K562 (cell line): ENCODE measurements at regions not wholly inside any gene's neighbourhood (a gene's known extent, or its start where the extent isn't known, plus 50 kb on each side); places are given as distances from the start of the nearest gene placed in this dataset.

Source experiments
- CBFA2T2 ChIP-seq: fragments of 450-650 bp; conservative IDR thresholded peaks from 2 replicates; pipeline ENCODE4 v1.6.1; 2017; ENCODE audit warnings: mild to moderate bottlenecking
- CCAR2 ChIP-seq: fragments of 200-400 bp; formaldehyde crosslinking; IDR thresholded peaks from 2 replicates; pipeline ENCODE4 v1.6.1; 2017; ENCODE audit warnings: mild to moderate bottlenecking, low read depth, low read length
- EP300 ChIP-seq: IDR thresholded peaks from 2 replicates; pipeline ENCODE4 v1.6.1; 2012; ENCODE audit warnings: low read length, improper control_type of control experiment
- FOSL1 ChIP-seq: fragments of 200-800 bp; sonication (Bioruptor generic); conservative IDR thresholded peaks from 2 replicates; pipeline ENCODE4 v1.6.1; 2016; ENCODE audit warnings: missing genetic modification characterization, missing compliant biosample characterization
- GTF2E2 ChIP-seq: fragments of 200-800 bp; sonication (Bioruptor generic); IDR thresholded peaks from 2 replicates; pipeline ENCODE4 v1.6.1; 2016; ENCODE audit warnings: missing genetic modification characterization, missing compliant biosample characterization
- KDM1A ChIP-seq, 2 experiments: fragments of 450-650 bp; IDR thresholded peaks; 2 replicates each; pipeline ENCODE4 v1.6.1; 2016; ENCODE audit warnings: mild to moderate bottlenecking in 2 of 2
- NFYB ChIP-seq: IDR thresholded peaks from 2 replicates; pipeline ENCODE4 v1.6.1; 2011; ENCODE audit warnings: mild to moderate bottlenecking, moderate library complexity; ENCODE audit not compliant: insufficient read length; ENCODE audit errors: extremely low read depth
- POLR2A ChIP-seq: fragments of 450-650 bp; conservative IDR thresholded peaks from 2 replicates; pipeline ENCODE4 v1.6.1; 2016
- RFX5 ChIP-seq: IDR thresholded peaks from 2 replicates; pipeline ENCODE4 v1.6.1; 2011; ENCODE audit warnings: low read depth, mild to moderate bottlenecking, improper control_type of control experiment, low read length
- SRF ChIP-seq, 2 experiments: fragments of 250-450, 450-650 bp in 1 of 2; sonication (Bioruptor Pico) in 1 of 2; sonication (generic) in 1 of 2; formaldehyde crosslinking; IDR thresholded peaks; 2 replicates each; pipeline versions ENCODE4 v1.5.0 to v1.5.1; 2020 to 2022; ENCODE audit warnings: mild to moderate bottlenecking in 1 of 2, missing genetic modification reagents in 1 of 2
- TF ChIP-seq, protein P1 (sequence below), 2 experiments: fragments of 450-650 bp; formaldehyde crosslinking in 1 of 2; IDR thresholded peaks; 2 replicates each; pipeline versions ENCODE4 v1.4.0 to v1.6.1; 2014 to 2020; ENCODE audit warnings: mild to moderate bottlenecking in 2 of 2, borderline replicate concordance in 1 of 2, low read depth in 1 of 2
- TF ChIP-seq, protein P2 (sequence below): sonication (generic); formaldehyde crosslinking; IDR thresholded peaks from 2 replicates; pipeline ENCODE4 v1.8.1; 2023; ENCODE audit warnings: missing genetic modification reagents, mild to moderate bottlenecking, borderline replicate concordance
- TF ChIP-seq, protein P3 (sequence below), 3 experiments: IDR thresholded peaks in 2 of 3; conservative IDR thresholded peaks in 1 of 3; 2 replicates each; pipeline ENCODE4 v1.5.1; 2011 to 2012; ENCODE audit warnings: low read length in 3 of 3, mild to moderate bottlenecking in 3 of 3, control low read depth in 2 of 3, improper control_type of control experiment in 1 of 3, inconsistent platforms in 1 of 3, low read depth in 1 of 3, mixed read lengths in 1 of 3, moderate library complexity in 1 of 3; ENCODE audit not compliant: insufficient read depth in 2 of 3
- TF ChIP-seq, protein P4 (sequence below), 2 experiments: IDR thresholded peaks; 2 replicates each; pipeline ENCODE4 v1.6.1; 2011; ENCODE audit warnings: borderline replicate concordance in 1 of 2, control low read depth in 1 of 2, low read depth in 1 of 2, low read length in 1 of 2, mild to moderate bottlenecking in 1 of 2, mixed read lengths in 1 of 2, moderate library complexity in 1 of 2; ENCODE audit not compliant: insufficient read depth in 1 of 2, insufficient read length in 1 of 2, poor library complexity in 1 of 2, severe bottlenecking in 1 of 2; ENCODE audit errors: extremely low read depth in 1 of 2

DNA sequence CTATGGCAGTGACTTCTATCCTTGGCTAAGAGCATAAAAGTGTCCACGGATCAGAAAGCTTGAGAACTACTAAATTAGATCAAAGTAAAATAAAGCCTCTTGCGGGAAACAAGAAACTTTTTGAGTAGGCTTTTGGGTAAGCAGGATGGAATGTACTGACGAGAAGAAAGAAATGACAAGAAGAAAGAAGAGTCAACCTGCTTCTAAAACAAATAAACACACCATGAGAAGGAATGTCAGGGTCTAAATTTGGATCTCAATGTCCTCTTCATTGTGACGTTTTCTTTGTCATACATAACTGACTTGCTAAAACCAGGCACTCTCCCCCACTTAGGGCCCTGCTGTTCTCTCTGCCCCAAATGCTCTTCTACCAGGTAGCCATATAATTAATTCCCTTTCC, 290.1 kb upstream of the PTGER4 start:
- TF ChIP-seq SRF (CRISPR knock-in tag; IDR thresholded peaks at IDR 0.05) = no peak
- TF ChIP-seq KDM1A (IDR thresholded peaks at IDR 0.05) = no peak
- TF ChIP-seq RFX5 = no peak
- TF ChIP-seq CCAR2 = no peak
- TF ChIP-seq, protein P1, sequence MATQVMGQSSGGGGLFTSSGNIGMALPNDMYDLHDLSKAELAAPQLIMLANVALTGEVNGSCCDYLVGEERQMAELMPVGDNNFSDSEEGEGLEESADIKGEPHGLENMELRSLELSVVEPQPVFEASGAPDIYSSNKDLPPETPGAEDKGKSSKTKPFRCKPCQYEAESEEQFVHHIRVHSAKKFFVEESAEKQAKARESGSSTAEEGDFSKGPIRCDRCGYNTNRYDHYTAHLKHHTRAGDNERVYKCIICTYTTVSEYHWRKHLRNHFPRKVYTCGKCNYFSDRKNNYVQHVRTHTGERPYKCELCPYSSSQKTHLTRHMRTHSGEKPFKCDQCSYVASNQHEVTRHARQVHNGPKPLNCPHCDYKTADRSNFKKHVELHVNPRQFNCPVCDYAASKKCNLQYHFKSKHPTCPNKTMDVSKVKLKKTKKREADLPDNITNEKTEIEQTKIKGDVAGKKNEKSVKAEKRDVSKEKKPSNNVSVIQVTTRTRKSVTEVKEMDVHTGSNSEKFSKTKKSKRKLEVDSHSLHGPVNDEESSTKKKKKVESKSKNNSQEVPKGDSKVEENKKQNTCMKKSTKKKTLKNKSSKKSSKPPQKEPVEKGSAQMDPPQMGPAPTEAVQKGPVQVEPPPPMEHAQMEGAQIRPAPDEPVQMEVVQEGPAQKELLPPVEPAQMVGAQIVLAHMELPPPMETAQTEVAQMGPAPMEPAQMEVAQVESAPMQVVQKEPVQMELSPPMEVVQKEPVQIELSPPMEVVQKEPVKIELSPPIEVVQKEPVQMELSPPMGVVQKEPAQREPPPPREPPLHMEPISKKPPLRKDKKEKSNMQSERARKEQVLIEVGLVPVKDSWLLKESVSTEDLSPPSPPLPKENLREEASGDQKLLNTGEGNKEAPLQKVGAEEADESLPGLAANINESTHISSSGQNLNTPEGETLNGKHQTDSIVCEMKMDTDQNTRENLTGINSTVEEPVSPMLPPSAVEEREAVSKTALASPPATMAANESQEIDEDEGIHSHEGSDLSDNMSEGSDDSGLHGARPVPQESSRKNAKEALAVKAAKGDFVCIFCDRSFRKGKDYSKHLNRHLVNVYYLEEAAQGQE (IDR thresholded peaks at IDR 0.05; ENCODE audit: borderline replicate concordance) = no peak
- TF ChIP-seq, protein P1 (CRISPR knock-in tag; IDR thresholded peaks at IDR 0.05; ENCODE audit: low read depth) = no peak
- TF ChIP-seq CBFA2T2 = no peak
- TF ChIP-seq, protein P2, sequence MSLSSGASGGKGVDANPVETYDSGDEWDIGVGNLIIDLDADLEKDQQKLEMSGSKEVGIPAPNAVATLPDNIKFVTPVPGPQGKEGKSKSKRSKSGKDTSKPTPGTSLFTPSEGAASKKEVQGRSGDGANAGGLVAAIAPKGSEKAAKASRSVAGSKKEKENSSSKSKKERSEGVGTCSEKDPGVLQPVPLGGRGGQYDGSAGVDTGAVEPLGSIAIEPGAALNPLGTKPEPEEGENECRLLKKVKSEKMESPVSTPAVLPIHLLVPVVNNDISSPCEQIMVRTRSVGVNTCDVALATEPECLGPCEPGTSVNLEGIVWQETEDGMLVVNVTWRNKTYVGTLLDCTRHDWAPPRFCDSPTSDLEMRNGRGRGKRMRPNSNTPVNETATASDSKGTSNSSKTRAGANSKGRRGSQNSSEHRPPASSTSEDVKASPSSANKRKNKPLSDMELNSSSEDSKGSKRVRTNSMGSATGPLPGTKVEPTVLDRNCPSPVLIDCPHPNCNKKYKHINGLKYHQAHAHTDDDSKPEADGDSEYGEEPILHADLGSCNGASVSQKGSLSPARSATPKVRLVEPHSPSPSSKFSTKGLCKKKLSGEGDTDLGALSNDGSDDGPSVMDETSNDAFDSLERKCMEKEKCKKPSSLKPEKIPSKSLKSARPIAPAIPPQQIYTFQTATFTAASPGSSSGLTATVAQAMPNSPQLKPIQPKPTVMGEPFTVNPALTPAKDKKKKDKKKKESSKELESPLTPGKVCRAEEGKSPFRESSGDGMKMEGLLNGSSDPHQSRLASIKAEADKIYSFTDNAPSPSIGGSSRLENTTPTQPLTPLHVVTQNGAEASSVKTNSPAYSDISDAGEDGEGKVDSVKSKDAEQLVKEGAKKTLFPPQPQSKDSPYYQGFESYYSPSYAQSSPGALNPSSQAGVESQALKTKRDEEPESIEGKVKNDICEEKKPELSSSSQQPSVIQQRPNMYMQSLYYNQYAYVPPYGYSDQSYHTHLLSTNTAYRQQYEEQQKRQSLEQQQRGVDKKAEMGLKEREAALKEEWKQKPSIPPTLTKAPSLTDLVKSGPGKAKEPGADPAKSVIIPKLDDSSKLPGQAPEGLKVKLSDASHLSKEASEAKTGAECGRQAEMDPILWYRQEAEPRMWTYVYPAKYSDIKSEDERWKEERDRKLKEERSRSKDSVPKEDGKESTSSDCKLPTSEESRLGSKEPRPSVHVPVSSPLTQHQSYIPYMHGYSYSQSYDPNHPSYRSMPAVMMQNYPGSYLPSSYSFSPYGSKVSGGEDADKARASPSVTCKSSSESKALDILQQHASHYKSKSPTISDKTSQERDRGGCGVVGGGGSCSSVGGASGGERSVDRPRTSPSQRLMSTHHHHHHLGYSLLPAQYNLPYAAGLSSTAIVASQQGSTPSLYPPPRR (CRISPR knock-in tag) = no peak
- TF ChIP-seq, protein P3, sequence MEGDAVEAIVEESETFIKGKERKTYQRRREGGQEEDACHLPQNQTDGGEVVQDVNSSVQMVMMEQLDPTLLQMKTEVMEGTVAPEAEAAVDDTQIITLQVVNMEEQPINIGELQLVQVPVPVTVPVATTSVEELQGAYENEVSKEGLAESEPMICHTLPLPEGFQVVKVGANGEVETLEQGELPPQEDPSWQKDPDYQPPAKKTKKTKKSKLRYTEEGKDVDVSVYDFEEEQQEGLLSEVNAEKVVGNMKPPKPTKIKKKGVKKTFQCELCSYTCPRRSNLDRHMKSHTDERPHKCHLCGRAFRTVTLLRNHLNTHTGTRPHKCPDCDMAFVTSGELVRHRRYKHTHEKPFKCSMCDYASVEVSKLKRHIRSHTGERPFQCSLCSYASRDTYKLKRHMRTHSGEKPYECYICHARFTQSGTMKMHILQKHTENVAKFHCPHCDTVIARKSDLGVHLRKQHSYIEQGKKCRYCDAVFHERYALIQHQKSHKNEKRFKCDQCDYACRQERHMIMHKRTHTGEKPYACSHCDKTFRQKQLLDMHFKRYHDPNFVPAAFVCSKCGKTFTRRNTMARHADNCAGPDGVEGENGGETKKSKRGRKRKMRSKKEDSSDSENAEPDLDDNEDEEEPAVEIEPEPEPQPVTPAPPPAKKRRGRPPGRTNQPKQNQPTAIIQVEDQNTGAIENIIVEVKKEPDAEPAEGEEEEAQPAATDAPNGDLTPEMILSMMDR (IDR thresholded peaks at IDR 0.05 in 2 of 3, conservative IDR thresholded peaks at IDR 0.05 in 1 of 3; ENCODE audit: insufficient read depth in 2 of 3, low read depth in 1 of 3, low read length in 3 of 3) = no peak
- no peak for TF ChIP-seq NFYB
- TF ChIP-seq EP300 = no peak
- TF ChIP-seq, protein P4, sequence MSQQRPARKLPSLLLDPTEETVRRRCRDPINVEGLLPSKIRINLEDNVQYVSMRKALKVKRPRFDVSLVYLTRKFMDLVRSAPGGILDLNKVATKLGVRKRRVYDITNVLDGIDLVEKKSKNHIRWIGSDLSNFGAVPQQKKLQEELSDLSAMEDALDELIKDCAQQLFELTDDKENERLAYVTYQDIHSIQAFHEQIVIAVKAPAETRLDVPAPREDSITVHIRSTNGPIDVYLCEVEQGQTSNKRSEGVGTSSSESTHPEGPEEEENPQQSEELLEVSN (IDR thresholded peaks at IDR 0.05; ENCODE audit: borderline replicate concordance in 1 of 2, extremely low read depth in 1 of 2, insufficient read depth in 1 of 2, insufficient read length in 1 of 2, low read depth in 1 of 2, low read length in 1 of 2, poor library complexity in 1 of 2, severe bottlenecking in 1 of 2) = no peak
- no peak for TF ChIP-seq FOSL1 (tag)
- no peak for TF ChIP-seq POLR2A
- no peak for TF ChIP-seq GTF2E2
